ENCODE measurements at regions not wholly inside any gene's neighbourhood (a gene's known extent, or its start where the extent isn't known, plus 50 kb on each side); places are given as distances from the start of the nearest gene placed in this dataset.

DNA sequence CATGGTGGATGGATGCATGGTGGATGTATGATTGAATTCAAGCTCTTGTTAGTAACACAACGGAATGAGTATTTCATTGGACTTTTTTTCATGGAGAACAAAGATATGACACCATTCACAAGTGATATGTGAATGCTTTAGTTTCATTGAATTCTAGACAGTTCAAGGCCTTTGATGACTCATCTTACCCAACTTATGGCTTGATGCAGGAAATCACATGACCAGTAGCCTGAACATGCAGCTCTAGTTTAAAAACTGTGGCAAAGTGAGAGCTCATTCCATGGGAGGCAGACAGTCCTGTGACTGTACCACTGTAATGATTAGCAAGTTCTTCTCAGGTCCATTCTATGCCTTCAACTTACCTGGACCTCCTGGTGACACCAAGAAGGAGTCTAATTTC is 1239.3 kb downstream of the TYW1 start:
- H2AFZ ChIP-seq, result no peak overlapping the region
- H3K27ac ChIP-seq, result no peak overlapping the region
- TF ChIP-seq EZH2phosphoT487 (IDR thresholded peaks at IDR 0.05; ENCODE audit: insufficient read depth, low read depth), result no peak
- TF ChIP-seq EZH2 (IDR thresholded peaks at IDR 0.05; ENCODE audit: insufficient read depth, poor library complexity, severe bottlenecking), result no peak
- H3K9ac ChIP-seq, result no peak overlapping the region
- no peaks in the 10 kb centered on the region for H3K9me3 ChIP-seq (ENCODE audit: low read depth)
- 11 to 22% methylated on average over 1 of the region's 1 CpG for WGBS, 2 experiments (ENCODE audit: low coverage in 1 of 2, low lambda C conversion rate in 2 of 2, missing lambda C conversion rate in 2 of 2)
- H3K4me1 ChIP-seq (ENCODE audit: insufficient read depth), result no peaks in the 10 kb centered on the region
- in situ Hi-C loops (cut with MboI), result no loop called here
- no peaks in the 10 kb centered on the region for H3K79me2 ChIP-seq (ENCODE audit: insufficient read depth)
- no peaks in the 10 kb centered on the region for H3K27me3 ChIP-seq (replicated peaks; ENCODE audit: insufficient read depth)
- no peaks in the 10 kb centered on the region for H4K20me1 ChIP-seq (ENCODE audit: insufficient read depth)
- H3K4me3 ChIP-seq, result no peak overlapping the region
- H3F3A ChIP-seq (ENCODE audit: insufficient read depth), result no peaks in the 10 kb centered on the region
- no peak for DNase-seq
- H3K9me2 ChIP-seq (ENCODE audit: insufficient read depth), result no peaks in the 10 kb centered on the region
- no peaks in the 10 kb centered on the region for H3K36me3 ChIP-seq (ENCODE audit: low read depth)
- H3K4me2 ChIP-seq (ENCODE audit: unreplicated experiment), result no peak overlapping the region

DNA sequence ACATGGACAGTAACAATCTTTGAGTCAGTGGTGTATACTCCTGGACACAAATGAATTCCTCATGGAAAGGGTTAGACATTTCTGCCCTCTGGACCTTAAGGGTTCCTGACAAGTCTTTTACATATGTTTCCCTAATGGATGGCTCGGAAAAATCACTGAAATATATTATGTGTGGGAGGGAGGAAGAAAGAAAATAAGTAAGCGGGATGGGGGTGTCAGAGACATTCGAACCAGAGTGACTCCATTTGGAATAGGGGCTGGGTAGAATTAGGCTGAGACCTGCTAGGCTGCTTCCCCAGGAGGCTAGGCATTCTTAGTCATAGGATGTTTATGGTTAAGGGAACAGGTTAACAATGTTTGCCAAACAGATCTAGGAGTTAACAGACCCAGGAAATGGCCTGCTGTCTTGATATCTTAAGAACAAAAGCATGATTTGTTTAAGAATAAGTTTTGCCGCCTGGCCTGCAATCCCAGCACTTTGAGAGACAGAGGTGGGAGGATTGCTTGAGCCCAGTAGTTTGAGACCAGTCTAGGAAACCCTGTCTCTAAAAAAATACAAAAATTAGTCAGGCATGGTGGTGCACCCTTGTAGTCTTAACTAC is 1241.7 kb downstream of the TYW1 start:
- no peak overlapping the region for H3K9ac ChIP-seq
- no peak overlapping the region for H3K27ac ChIP-seq
- no peaks in the 10 kb centered on the region for H3F3A ChIP-seq (ENCODE audit: insufficient read depth)
- no peaks in the 10 kb centered on the region for H3K27me3 ChIP-seq (replicated peaks; ENCODE audit: insufficient read depth)
- H3K4me1 ChIP-seq (ENCODE audit: insufficient read depth), result no peaks in the 10 kb centered on the region
- no peaks in the 10 kb centered on the region for H3K9me3 ChIP-seq (ENCODE audit: low read depth)
- H3K4me3 ChIP-seq, result no peak overlapping the region
- H3K36me3 ChIP-seq (ENCODE audit: low read depth), result no peaks in the 10 kb centered on the region
- no peak overlapping the region for H3K4me2 ChIP-seq (ENCODE audit: unreplicated experiment)
- WGBS, 2 experiments (ENCODE audit: low coverage in 1 of 2, low lambda C conversion rate in 2 of 2, missing lambda C conversion rate in 2 of 2), result 12 to 19% methylated on average over 4 of the region's 4 CpGs
- H4K20me1 ChIP-seq (ENCODE audit: insufficient read depth), result no peaks in the 10 kb centered on the region
- no peak for TF ChIP-seq EZH2phosphoT487 (IDR thresholded peaks at IDR 0.05; ENCODE audit: insufficient read depth, low read depth)
- TF ChIP-seq EZH2 (IDR thresholded peaks at IDR 0.05; ENCODE audit: insufficient read depth, poor library complexity, severe bottlenecking), result no peak
- H2AFZ ChIP-seq, result no peak overlapping the region
- no peaks in the 10 kb centered on the region for H3K79me2 ChIP-seq (ENCODE audit: insufficient read depth)
- no peak for DNase-seq
- in situ Hi-C loops (cut with MboI), result no loop called here
- H3K9me2 ChIP-seq (ENCODE audit: insufficient read depth), result no peaks in the 10 kb centered on the region

DNA sequence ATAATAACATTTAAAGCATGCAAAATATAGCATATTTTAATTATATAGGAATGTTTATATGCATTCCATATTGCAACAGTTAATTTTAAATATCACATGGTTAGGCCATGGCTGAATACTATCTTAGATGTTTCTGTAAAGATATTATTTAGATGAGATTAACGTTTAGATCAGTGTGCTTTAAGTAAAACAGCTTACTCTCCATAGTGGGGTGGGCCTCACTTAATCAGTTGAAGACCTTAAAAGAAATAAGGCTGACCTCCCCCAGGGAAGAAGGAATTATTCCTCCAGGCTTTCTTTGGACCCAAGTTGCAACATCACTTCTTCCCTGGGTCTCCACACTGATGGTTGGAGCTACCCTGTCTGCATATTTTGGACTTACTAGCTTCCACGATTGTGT is 1246.5 kb downstream of the TYW1 start:
- DNase-seq, result no peak
- Histone ChIP-seq H3K27ac (no peak overlapping the region), H3K79me2 (ENCODE audit: insufficient read depth) (no peaks in the 10 kb centered on the region), H3K4me1 (ENCODE audit: insufficient read depth) (no peaks in the 10 kb centered on the region), H3K4me2 (ENCODE audit: unreplicated experiment) (no peak overlapping the region), H3K36me3 (ENCODE audit: low read depth) (no peaks in the 10 kb centered on the region), H3K9me2 (ENCODE audit: insufficient read depth) (no peaks in the 10 kb centered on the region), H3K4me3 (no peak overlapping the region), H3K27me3 (replicated peaks; ENCODE audit: insufficient read depth) (no peaks in the 10 kb centered on the region), H3K9me3 (ENCODE audit: low read depth) (no peaks in the 10 kb centered on the region), H3K9ac (no peak overlapping the region), H4K20me1 (ENCODE audit: insufficient read depth) (no peaks in the 10 kb centered on the region), H2AFZ (no peak overlapping the region), H3F3A (ENCODE audit: insufficient read depth) (no peaks in the 10 kb centered on the region)
- 21% methylated on average over 2 of the region's 2 CpGs for WGBS, 2 experiments (ENCODE audit: low coverage in 1 of 2, low lambda C conversion rate in 2 of 2, missing lambda C conversion rate in 2 of 2)
- in situ Hi-C loops (cut with MboI), result no loop called here
- TF ChIP-seq EZH2 (IDR thresholded peaks at IDR 0.05; ENCODE audit: insufficient read depth, poor library complexity, severe bottlenecking) (no peak), EZH2phosphoT487 (IDR thresholded peaks at IDR 0.05; ENCODE audit: insufficient read depth, low read depth) (no peak)

DNA sequence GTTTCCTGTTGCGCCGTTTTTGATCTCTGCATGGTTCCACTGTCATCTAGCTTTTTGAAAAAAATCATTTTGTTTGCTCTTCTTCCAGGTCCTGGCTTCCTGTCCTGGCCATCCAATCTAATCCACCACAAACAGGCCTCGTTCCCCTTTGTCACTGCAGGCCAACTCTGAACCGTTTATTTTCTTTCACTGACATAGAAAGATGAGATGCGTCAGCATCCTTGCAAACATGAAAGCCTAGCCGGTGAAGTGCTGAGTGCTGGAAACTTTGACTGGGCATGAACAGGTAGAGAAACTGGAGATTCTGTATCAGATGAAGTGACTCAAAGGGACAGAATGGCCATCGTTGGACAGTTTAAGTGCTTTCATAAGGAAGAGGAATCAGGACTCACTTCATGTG is 1247.8 kb downstream of the TYW1 start:
- in situ Hi-C loops (cut with MboI), result no loop called here
- no peaks in the 10 kb centered on the region for H3K36me3 ChIP-seq (ENCODE audit: low read depth)
- H3K27me3 ChIP-seq (replicated peaks; ENCODE audit: insufficient read depth), result no peaks in the 10 kb centered on the region
- no peaks in the 10 kb centered on the region for H3K9me3 ChIP-seq (ENCODE audit: low read depth)
- TF ChIP-seq EZH2phosphoT487 (IDR thresholded peaks at IDR 0.05; ENCODE audit: insufficient read depth, low read depth) (no peak), EZH2 (IDR thresholded peaks at IDR 0.05; ENCODE audit: insufficient read depth, poor library complexity, severe bottlenecking) (no peak)
- H4K20me1 ChIP-seq (ENCODE audit: insufficient read depth), result no peaks in the 10 kb centered on the region
- H3K9ac ChIP-seq, result no peak overlapping the region
- no peaks in the 10 kb centered on the region for H3F3A ChIP-seq (ENCODE audit: insufficient read depth)
- H3K4me2 ChIP-seq (ENCODE audit: unreplicated experiment), result no peak overlapping the region
- no peak overlapping the region for H3K27ac ChIP-seq
- H3K4me3 ChIP-seq, result no peak overlapping the region
- no peaks in the 10 kb centered on the region for H3K79me2 ChIP-seq (ENCODE audit: insufficient read depth)
- no peak overlapping the region for H2AFZ ChIP-seq
- no peak for DNase-seq
- no peaks in the 10 kb centered on the region for H3K4me1 ChIP-seq (ENCODE audit: insufficient read depth)
- no peaks in the 10 kb centered on the region for H3K9me2 ChIP-seq (ENCODE audit: insufficient read depth)
- WGBS, 2 experiments (ENCODE audit: low coverage in 1 of 2, low lambda C conversion rate in 2 of 2, missing lambda C conversion rate in 2 of 2), result 44% methylated on average over 7 of the region's 7 CpGs

DNA sequence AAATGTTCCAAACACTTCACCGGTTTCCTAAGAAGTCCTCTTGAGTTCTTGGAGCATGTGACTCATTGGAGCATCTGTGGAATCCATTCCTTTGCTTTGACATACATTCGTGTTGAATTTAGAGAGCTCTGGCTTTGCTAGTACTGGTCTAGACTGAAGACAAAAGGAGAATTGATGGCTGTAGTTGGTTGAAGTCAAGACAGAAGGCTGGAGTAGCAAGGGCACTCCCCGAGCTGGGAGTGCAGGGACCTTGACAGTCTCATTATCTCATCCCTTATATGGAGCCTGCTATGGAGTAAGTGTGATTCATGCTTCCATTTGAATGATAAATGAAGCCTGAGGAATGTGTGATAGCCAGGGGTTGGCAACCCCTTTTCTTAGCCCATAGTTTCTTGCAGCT is 1249.1 kb downstream of the TYW1 start:
- no peaks in the 10 kb centered on the region for H3K36me3 ChIP-seq (ENCODE audit: low read depth)
- H3K4me1 ChIP-seq (ENCODE audit: insufficient read depth), result no peaks in the 10 kb centered on the region
- in situ Hi-C loops (cut with MboI), result no loop called here
- TF ChIP-seq EZH2 (IDR thresholded peaks at IDR 0.05; ENCODE audit: insufficient read depth, poor library complexity, severe bottlenecking) (no peak), EZH2phosphoT487 (IDR thresholded peaks at IDR 0.05; ENCODE audit: insufficient read depth, low read depth) (no peak)
- H3K79me2 ChIP-seq (ENCODE audit: insufficient read depth), result no peaks in the 10 kb centered on the region
- H3K4me3 ChIP-seq, result no peak overlapping the region
- no peak overlapping the region for H2AFZ ChIP-seq
- no peak overlapping the region for H3K9ac ChIP-seq
- no peaks in the 10 kb centered on the region for H4K20me1 ChIP-seq (ENCODE audit: insufficient read depth)
- H3F3A ChIP-seq (ENCODE audit: insufficient read depth), result no peaks in the 10 kb centered on the region
- DNase-seq, result peak; percentile 4
- WGBS, 2 experiments (ENCODE audit: low coverage in 1 of 2, low lambda C conversion rate in 2 of 2, missing lambda C conversion rate in 2 of 2), result 11 to 17% methylated on average over 3 of the region's 3 CpGs
- H3K27ac ChIP-seq, result no peak overlapping the region
- no peaks in the 10 kb centered on the region for H3K9me2 ChIP-seq (ENCODE audit: insufficient read depth)
- no peak overlapping the region for H3K4me2 ChIP-seq (ENCODE audit: unreplicated experiment)
- no peaks in the 10 kb centered on the region for H3K27me3 ChIP-seq (replicated peaks; ENCODE audit: insufficient read depth)
- H3K9me3 ChIP-seq (ENCODE audit: low read depth), result no peaks in the 10 kb centered on the region

All from GM23248 (cell line).